ENCODE measurements at regions not wholly inside any gene's neighbourhood (a gene's known extent, or its start where the extent isn't known, plus 50 kb on each side); places are given as distances from the start of the nearest gene placed in this dataset.

DNA sequence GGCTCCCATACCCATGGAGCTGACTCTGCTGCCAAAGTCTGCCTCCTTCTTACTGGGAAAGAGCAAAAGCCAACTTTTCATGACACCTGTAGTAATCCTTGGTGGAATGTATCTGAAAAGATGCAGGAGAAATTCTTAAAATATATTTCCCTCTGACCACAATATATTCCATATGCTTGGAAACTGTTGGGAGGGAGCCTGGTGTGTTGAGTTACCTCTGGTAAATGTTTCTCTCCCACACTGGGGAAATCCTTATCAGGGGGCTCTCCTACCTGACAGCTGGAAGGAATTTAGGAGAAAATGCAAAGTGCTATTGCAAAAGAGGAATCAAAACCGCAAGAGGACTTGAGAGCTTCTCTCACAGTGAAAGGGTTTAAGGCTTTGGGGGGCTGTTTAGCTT lies 139.4 kb downstream of the TBX5 start:
- Mint-ChIP-seq H3K27ac (no peak overlapping the region), H3K36me3 (no peaks in the 10 kb centered on the region), H3K9me3 (peaks cover 0 to 10% of the 10 kb centered on the region in 2 donors)
- DNase-seq (ENCODE audit: low spot score in 2 of 2), result no peak
- ATAC-seq, result no peak

GRCh38 chr12:114265036-114265435 lies 140.9 kb downstream of the TBX5 start:
- Mint-ChIP-seq H3K9me3 (peaks cover 0 to 14% of the 10 kb centered on the region in 2 donors), H3K27ac (no peak overlapping the region), H3K36me3 (no peaks in the 10 kb centered on the region)
- DNase-seq (ENCODE audit: low spot score in 2 of 2), result no peak
- no peak for ATAC-seq

DNA sequence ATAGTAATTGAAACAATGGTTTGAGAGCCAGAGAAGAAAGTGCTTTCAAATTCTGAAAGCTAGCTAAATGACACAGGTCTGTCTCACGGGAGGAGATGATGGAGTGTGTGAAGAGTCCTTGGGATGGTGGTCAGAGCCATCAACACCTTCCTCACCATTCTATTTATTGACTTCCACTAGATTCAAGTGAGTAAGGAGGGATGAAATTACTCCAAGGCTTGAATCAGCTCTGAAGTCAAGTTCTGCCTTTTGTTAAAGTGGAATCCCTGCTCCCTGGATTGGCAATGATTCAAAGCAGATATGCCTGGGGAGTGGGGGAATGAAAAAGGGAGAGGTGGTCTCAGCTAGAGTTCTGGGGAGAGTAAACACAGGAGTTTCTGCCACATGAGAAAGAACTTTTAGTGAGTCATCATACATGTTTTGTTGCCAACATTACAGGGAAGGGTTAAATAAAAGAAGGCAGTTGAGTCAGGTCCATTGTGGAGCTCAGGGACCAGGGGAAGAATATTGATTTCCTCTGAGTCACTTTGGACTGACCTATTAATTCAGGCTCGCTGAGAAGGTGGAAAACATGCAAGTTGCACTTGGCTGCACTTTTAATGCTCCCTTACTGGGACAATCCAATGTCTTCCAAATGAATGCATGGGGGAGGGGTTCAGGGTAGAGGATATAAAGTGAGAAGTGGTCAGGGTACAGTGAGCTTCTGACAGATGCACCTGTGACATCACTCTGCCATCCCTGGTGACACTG lies 142.7 kb downstream of the TBX5 start:
- no peak for ATAC-seq

DNA sequence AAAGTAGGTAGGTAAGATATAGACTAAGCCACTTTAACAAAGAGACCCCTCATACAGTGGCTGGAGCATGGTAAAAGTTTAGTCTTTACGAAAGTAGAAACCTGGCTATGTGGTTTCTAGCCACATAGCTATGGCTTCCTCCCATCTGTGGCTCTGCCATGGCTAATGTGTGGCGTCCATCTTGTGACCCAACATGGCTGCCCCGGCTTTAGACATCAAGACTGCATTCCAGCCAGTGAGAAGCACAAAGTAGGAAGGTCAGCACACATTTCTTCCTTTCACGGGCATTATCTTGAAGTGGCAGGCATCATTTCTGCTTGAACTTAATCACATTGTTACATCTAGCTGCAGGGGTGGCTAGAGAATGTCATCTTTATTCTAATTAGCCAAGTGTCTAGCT lies 148.3 kb downstream of the TBX5 start:
- no peak for ATAC-seq
- peaks cover 5 to 16% of the 10 kb centered on the region in 2 donors for H3K9me3 Mint-ChIP-seq
- H3K27ac Mint-ChIP-seq, result no peak overlapping the region
- H3K36me3 Mint-ChIP-seq, result no peaks in the 10 kb centered on the region
- DNase-seq (ENCODE audit: low spot score in 2 of 2), result no peak

More for the DNA sequence above, 142.7 kb downstream of the TBX5 start:
- H3K9me3 Mint-ChIP-seq, result peaks cover 0 to 19% of the 10 kb centered on the region in 2 donors
- H3K27ac Mint-ChIP-seq, result no peak overlapping the region
- no peak for DNase-seq (ENCODE audit: low spot score in 2 of 2)
- H3K36me3 Mint-ChIP-seq, result no peaks in the 10 kb centered on the region

- Mint-ChIP-seq H3K27ac (no peak overlapping the region), H3K36me3 (no peaks in the 10 kb centered on the region), H3K9me3 (peaks cover 11 to 16% of the 10 kb centered on the region in 2 donors)
- no peak for DNase-seq (ENCODE audit: low spot score in 2 of 2)
- no peak for ATAC-seq
These were observed 150.9 kb downstream of the TBX5 start for GRCh38 chr12:114254998-114255397.

DNA sequence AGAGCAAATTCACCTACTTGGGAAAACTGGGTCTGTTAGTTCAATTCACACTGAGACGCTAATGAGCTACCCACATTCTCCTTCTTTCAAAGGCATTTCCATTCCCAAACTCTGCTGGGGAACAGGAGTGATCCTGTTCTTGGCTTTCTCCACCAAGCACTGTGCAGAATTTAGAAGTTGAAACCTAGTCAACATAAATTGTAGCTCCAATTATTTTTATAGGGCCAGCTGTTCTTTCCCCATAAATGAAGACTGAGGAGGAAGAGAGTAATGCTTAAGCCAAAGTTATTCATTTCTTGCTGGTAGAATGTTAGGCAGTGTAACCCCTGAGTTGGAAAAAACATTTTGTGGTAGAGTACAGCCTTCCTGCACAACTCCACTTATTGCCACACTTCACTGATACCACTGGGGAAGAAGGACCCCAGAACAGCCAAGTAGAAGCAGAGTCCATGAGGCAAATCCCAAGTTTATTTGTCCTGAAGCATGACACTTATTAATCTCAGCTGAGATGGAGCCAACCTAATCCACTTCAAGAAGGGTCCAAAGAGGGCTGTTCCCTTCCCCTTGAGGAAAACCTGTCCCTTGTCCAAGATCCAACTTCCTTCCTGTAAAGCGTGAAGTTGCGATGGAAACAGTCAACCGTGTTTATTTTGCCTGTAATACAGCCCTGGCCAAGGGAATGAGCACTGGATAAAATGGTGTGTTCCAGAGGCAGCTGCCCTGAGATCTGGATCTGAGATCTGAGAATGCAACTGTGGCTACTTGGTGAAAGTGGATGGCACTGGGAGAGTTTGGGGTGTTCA lies 151.8 kb downstream of the TBX5 start:
- no peaks in the 10 kb centered on the region for H3K36me3 Mint-ChIP-seq
- ATAC-seq, result no peak
- DNase-seq (ENCODE audit: low spot score in 2 of 2), result no peak
- H3K27ac Mint-ChIP-seq, result no peak overlapping the region
- H3K9me3 Mint-ChIP-seq, result peaks cover 11 to 18% of the 10 kb centered on the region in 2 donors

DNA sequence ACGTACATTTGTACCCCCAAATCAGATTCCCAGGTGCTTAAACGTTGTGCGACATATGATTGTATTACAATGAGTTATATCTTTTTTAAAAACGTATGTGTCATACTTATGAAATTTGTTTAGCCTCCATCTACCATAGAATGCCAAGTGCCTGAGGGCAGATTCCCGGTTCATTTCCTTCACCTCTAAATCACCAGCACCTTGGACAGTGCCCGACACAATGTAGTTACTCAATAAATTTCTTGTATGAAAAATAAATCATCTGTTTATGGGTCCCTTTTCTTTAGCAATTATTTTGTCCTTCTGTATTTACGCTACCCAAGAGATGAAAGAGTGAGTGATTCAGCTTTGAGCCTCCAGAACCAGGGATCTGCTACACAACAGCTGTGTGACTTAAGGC lies 157.4 kb downstream of the TBX5 start:
- Mint-ChIP-seq H3K27ac (no peak overlapping the region), H3K9me3 (peaks cover 13% of the 10 kb centered on the region in 2 donors), H3K36me3 (no peaks in the 10 kb centered on the region)
- ATAC-seq (no peak), DNase-seq (ENCODE audit: low spot score in 2 of 2) (no peak)

- H3K27ac Mint-ChIP-seq, result no peak overlapping the region
- H3K36me3 Mint-ChIP-seq, result no peaks in the 10 kb centered on the region
- ATAC-seq (no peak), DNase-seq (ENCODE audit: low spot score in 2 of 2) (no peak)
- H3K9me3 Mint-ChIP-seq, result peaks cover 8 to 10% of the 10 kb centered on the region in 2 donors
These were observed 160.4 kb downstream of the TBX5 start for GRCh38 chr12:114245555-114245954.

DNA sequence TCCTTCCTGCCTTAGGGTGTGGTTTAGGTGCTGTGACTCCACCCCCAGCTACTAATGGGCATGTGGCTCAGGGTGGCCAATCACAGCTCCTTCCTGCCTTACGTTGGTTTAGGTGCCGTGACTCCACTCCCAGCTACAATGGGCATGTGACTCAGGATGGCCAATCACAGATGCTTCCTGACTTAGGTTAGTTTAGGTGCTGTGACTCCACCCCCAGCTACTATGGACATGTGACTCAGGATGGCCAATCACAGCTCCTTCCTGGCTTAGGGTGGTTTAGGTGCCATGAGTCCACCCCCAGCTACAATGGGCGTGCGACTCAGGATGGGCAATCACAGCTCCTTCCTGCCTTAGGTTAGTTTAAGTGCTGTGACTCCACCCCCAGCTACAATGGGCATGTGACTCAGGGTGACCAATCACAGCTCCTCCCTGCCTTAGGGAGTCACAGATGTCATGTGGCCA lies 163.9 kb downstream of the TBX5 start:
- no peak for DNase-seq (ENCODE audit: low spot score in 2 of 2)
- ATAC-seq, result peak in 1 of 2 donors; percentile 24
- no peaks in the 10 kb centered on the region for H3K36me3 Mint-ChIP-seq
- H3K27ac Mint-ChIP-seq, result no peak overlapping the region
- peaks cover 4 to 10% of the 10 kb centered on the region in 2 donors for H3K9me3 Mint-ChIP-seq

- DNase-seq (ENCODE audit: low spot score in 2 of 2), result no peak
- Mint-ChIP-seq H3K9me3 (peaks cover 4 to 10% of the 10 kb centered on the region in 2 donors), H3K36me3 (no peaks in the 10 kb centered on the region), H3K27ac (no peak overlapping the region)
- ATAC-seq, result no peak
These were observed 165.7 kb downstream of the TBX5 start for GRCh38 chr12:114240288-114240687.

- no peak overlapping the region for H3K27ac Mint-ChIP-seq
- no peak for ATAC-seq
- H3K9me3 Mint-ChIP-seq, result peaks cover 0 to 5% of the 10 kb centered on the region in 2 donors
- DNase-seq (ENCODE audit: low spot score in 2 of 2), result no peak
- no peaks in the 10 kb centered on the region for H3K36me3 Mint-ChIP-seq
These were observed 167.1 kb downstream of the TBX5 start for GRCh38 chr12:114238808-114239207.

DNA sequence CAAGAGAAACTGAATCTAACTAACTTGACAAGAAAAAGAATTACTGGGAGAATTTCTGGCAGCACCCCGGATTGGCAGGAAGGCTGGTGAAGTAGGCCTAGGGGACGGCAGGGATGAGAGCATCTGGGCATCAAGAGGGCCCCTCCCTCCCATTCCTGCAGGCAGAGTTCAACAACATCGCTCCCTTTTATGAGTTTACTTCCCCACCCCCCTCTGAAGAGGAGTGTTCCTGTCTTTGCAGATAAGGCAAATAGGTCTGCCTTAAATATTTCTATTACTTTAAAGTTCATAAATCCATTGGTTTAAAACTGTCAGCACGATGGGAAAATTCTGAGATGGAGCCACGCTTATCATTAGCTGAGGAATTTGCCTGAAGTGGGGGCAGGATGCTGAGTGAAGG lies 168.7 kb downstream of the TBX5 start:
- no peak overlapping the region for H3K27ac Mint-ChIP-seq
- peaks cover 0 to 5% of the 10 kb centered on the region in 2 donors for H3K9me3 Mint-ChIP-seq
- no peak for DNase-seq (ENCODE audit: low spot score in 2 of 2)
- no peak for ATAC-seq
- no peaks in the 10 kb centered on the region for H3K36me3 Mint-ChIP-seq

- Mint-ChIP-seq H3K27ac (no peak overlapping the region), H3K36me3 (no peaks in the 10 kb centered on the region), H3K9me3 (no peaks in the 10 kb centered on the region)
- DNase-seq (ENCODE audit: low spot score in 2 of 2) (no peak), ATAC-seq (no peak)
These were observed 173.8 kb downstream of the TBX5 start for GRCh38 chr12:114232187-114232586.

- Mint-ChIP-seq H3K27ac (no peak overlapping the region), H3K9me3 (no peaks in the 10 kb centered on the region), H3K36me3 (no peaks in the 10 kb centered on the region)
- ATAC-seq (no peak), DNase-seq (ENCODE audit: low spot score in 2 of 2) (no peak)
These were observed 176.8 kb downstream of the TBX5 start for GRCh38 chr12:114229150-114229549.

DNA sequence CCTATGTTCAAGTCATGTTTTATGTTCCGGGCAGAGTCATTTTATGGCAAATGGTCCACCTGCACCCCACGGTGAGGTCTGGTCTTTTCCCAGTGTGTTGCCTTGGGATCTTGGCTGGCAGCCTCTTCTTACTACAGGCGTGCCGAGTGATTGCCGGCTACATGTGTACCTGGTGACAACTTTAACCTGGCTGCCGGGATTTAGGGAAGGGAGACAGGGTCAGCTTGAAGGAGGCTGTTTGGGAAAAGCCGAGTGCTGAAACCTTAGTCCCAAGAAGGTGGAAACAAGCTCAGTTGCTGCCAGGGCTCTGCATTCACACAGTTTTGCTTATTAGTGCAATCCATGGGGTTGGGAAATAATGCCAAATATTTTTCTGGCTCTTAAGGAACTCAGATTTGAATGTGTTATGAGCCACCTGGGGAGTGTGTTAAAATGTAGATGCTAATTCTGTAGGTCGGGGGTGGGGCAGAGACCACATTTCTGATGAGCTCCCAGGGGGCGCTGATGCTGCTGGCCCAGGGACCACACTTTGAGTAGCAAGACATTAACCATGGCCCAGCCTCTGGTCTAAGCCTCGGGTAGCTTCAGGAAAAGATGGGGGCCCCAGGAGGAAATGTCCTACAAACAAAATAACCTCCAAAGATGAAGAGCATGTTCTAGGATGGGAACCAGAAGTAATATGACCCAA lies 179.6 kb downstream of the TBX5 start:
- ATAC-seq (no peak), DNase-seq (ENCODE audit: low spot score in 2 of 2) (no peak)
- Mint-ChIP-seq H3K36me3 (peaks cover 0 to 6% of the 10 kb centered on the region in 2 donors), H3K9me3 (peaks cover 0 to 5% of the 10 kb centered on the region in 2 donors), H3K27ac (no peak overlapping the region)

DNA sequence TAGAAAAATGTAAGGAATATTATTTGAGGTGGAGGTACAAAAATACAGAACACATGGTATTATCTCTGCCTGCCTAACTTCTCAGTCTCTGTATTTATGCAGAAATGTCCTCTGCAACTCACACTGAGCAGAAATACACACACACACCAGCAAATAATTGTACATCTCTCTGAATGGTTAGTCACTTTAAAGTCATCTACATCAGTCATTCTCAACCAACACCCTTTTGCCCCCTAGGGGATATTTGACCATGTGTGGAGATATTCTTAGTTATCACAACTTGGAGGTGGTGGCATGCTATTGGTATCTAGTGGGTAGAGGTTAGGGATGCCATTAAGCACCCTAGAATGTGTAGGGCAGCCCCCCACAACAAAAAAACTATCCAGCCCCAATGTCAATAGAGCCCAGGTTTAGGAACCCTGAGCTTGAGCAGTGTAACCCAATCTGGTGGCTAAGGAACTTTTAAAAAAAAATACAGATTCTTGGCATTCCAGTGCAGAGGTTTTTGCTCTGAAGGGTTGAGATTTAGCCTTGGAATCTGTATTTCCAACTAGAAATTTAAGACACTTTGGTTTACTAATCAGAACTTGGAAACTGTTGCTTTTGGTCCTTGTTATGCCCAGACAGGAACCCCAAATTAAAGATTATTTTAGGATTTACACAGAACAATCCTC lies 183.8 kb downstream of the TBX5 start:
- ATAC-seq, result no peak

More for the DNA sequence above, 183.8 kb downstream of the TBX5 start:
- H3K36me3 Mint-ChIP-seq, result peaks cover 0 to 7% of the 10 kb centered on the region in 2 donors
- H3K27ac Mint-ChIP-seq, result no peak overlapping the region
- no peak for DNase-seq (ENCODE audit: low spot score in 2 of 2)
- H3K9me3 Mint-ChIP-seq, result peaks cover 10 to 17% of the 10 kb centered on the region in 2 donors

Data from activated naive CD4-positive, alpha-beta T cell treated with anti-CD3 and anti-CD28 coated beads, Interleukin-2, amount 50 U/mL, for 72 hours (primary cell).